ENCODE measurements at regions not wholly inside any gene's neighbourhood (a gene's known extent, or its start where the extent isn't known, plus 50 kb on each side); places are given as distances from the start of the nearest gene placed in this dataset.
A peak's percentile ranks its signal among the peaks of the same experiment; 100 is the strongest.
"Not testable (repeated sequence)": the region's sequence is repeated elsewhere in the genome, so short reads cannot be mapped to it uniquely, and the experiment has no call there.

GRCh38 chr10:59454171-59454919 is 92.0 kb upstream of the FAM13C start:
- DNase-seq = no peak

DNA sequence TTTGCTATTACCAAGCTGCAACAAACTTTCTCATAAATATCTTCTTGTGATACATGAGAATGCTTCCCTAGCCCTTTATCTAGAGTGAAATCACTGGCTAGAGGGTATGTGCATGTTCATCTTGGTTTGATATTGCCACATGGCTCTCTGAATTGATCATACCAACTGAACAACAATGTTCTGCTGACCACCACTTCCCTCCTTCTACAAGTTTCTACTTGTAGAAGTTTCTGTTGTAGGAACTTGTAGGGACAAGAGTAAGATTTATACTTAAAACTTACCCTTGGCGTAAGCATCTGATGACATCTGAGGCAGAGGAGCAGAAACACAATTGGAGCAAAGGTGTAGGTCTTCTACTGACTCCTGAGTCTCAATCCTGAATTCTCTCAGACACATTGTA is 86.3 kb upstream of the FAM13C start:
- DNase-seq = no peak

- no peak for DNase-seq
These were observed 73.4 kb upstream of the FAM13C start for GRCh38 chr10:59435707-59436106.

DNA sequence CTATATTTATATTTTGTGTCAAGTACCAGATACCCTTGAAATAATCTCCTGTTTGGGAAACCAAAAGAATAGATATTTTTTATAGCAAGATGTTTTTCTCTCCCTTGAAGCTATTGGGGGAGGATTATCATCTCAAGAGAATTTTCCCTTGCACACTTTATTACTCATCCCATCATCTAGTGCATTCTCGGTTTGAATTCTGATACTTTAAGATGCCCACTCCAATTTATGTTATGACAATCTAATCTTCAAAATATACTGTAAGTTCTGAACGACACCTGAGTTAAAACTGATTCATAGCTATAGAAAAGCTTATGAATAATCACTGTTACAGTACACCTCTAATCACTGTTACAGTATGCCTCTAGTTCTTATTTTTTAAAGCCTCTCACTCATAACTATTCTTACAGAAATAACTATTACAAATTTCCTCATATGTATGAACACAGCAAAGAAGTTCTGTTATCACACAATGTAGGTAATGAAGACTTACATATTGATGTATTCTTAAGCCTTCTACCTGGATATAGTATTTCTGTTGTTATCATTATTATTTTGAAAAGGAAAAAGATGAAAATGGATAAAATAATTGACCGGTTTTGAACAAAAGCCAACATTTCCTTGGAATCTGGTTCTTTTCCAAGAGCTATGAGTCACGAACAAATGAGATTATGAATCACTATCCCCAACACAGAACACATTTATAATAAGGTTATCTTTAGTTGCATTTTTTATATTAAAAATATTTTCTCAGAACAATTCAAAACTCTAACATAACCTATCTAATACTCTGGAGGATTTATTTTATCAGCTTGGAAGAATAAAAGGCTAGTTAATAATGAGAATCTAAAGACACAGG is 72.3 kb upstream of the FAM13C start:
- peak in 1 of 2 experiments; percentile 3 for DNase-seq

DNA sequence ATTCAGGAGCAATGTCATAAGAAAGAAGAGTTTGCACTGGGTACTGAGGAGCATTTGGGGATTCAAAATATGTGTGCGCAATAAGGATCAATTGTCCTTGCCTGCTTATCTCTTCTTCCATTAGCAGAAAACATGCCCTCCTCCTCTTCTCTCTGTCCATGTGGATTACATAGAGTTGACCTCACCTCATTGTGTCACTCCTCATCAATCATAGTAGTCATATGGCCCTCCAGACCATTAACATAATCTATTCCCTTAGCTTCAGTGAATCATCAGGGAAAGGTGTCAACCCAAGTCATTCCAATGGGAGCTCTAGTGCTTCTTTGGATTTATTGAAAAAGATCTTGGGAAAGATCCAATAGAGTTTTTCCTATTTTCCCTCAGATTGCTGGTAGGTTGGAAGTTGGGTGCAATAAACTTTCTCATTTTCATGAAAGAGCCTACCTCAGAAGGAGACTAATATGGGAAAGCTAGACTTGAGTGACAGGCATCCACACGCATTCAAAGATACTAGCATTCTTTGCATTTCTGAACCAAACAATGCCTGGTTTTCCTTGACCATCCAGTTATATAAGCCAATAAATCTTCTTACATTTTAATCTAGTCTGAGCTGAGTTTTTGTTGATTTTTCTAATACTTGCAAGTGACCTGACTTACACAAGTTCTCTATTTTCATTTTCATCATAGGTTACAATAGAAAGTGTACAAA is 71.5 kb upstream of the FAM13C start:
- DNase-seq = no peak

GRCh38 chr10:59432207-59432900 is 70.0 kb upstream of the FAM13C start:
- DNase-seq = no peak

DNA sequence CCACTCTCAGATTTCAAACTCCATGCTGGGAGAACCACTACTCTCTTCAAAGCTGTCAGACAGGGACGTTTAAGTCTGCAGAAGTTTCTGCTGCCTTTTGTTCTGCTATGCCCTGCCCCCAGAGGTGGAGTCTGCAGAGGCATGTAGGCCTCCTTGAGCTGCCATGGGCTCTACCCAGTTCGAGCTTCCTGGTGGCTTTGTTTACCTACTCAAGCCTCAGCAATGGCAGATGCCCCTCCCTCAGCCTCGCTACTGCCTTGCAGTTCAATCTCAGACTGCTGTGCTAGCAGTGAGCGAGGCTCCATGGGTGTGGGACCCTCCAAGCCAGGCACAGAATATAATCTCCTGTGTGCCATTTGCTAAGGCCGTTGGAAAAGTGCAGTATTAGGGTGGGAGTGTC is 51.4 kb upstream of the FAM13C start:
- not testable (repeated sequence) for DNase-seq

All from SW 1271 (cell line).